Activated CD8-positive, alpha-beta memory T cell treated with anti-CD3 and anti-CD28 coated beads, Interleukin-2, amount 50 U/mL, for 48 hours (primary cell): ENCODE measurements at regions not wholly inside any gene's neighbourhood (a gene's known extent, or its start where the extent isn't known, plus 50 kb on each side); places are given as distances from the start of the nearest gene placed in this dataset.

ENCODE experiments used
- DNase-seq: peaks from one replicate; pipeline ENCODE4 v3.0.0-alpha.2; 2020

DNA sequence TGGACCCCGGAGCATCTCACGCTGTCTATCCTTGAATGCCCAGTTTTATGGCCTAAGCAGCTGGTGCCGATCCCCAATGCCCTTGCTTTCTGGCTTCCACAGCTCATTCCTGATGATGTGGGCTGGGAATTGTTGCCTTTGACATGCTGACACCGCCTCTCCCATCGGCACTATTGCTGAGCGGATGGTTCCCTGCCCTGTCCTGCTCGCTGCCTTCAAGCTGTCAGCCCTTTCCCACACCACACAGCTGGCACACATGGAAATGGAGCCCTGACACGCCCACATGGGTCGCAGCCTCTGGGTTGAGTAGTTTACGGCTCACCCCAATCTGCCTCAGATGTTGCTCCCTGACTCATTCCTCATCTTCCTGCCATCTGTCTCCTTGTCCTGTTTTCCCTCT is 110.2 kb upstream of the SESN3 start:
- DNase-seq: no peak

DNA sequence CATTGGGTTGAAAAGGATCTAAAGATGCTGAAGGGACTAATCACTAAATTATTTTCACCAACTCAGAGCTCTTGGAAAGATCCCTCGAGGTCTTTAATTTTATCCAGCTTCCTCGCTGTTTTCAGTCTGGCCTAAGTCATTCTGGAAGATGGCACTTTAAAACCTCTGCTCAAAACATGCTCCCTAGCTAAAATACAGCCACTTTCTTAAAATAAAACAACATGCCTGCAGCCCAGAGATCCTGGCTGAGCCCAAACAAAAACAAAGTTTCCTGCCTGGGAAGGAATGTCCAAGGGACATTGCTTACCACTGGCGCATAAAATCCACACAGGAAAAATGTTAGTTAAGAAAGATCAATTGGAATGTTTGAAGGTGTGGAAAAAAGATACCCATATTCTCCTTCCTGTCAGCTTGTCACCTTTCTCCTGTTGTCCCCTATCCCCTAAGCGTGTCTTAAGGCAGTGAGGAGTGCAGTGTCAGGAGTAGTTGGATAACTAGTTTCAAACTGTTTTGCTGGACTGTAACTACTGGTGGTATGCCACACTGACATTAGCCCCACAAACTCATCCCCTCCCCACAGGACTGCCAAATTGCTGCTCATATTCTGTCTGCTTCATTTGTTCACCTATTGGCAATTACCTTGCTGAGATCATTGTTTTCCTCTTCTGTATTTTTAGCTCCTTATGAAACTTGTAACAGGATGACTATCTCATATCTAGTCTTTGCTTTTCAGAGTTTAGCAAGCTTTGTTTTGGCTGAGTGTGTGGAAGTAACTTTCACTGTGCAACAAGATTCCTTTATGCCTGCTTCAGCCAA is 108.3 kb upstream of the SESN3 start:
- no peak for DNase-seq

GRCh38 chr11:95338430-95338991 is 107.5 kb upstream of the SESN3 start:
- DNase-seq: no peak

GRCh38 chr11:95337972-95338429 is 107.0 kb upstream of the SESN3 start:
- DNase-seq: no peak

DNA sequence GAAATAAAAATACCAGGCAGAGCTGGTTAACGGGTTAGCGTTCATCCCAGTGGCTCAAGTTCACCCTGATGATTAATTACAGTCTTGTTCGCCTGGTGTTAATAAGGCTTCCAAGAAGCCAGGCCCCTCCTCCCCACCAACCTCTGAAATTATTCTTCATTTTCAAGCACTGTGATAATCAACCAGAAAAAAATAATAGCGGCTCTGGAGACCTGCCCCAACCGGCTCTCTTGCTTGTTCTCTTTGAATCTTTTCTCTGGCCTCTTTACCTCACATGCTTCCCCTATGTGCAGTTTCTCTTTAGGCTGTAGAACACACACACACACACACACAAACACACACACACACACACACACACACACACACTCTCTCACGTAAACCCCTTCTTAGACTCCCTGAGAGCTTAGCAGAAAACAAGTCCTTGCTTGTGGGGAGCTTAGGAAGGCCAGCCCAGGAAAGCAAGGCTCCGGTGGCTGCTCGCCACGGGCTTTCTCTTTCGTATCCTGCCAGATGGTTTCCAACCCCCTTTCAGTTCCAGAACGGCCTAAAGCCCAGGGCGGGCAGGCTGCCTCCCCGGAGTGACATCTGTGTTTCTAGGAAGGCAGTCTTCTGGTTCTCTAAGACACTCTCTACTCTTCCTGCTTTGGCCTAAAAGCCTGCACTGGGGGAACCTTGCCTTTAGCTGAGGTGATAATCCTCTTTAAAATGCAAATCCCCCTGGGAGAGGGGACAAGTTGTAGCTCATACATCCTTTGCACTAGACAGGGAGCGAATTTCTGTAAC is 106.4 kb upstream of the SESN3 start:
- peak; percentile 63 for DNase-seq

DNA sequence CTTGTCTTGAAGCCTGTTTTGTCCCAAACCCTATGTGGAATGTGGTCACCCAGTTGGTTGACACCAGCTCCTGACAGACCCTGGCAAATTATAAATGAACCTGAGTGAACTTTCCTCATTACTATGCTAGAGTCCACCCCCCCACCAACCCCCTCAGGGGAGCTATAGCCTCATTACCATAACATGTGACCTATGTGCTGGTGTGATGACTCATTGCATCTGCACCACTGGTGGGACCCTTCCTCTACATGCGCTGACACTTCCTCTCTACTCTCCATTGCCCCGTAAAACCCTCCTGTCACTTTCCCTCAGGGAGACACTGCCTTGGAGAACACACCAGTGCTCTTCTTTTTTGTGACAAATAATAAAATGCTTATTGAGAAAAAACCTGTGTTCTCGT is 105.0 kb upstream of the SESN3 start:
- DNase-seq: no peak

GRCh38 chr11:95331161-95331560 is 100.2 kb upstream of the SESN3 start:
- DNase-seq: no peak

- no peak for DNase-seq
Measured at GRCh38 chr11:95330302-95330701, 99.3 kb upstream of the SESN3 start.

GRCh38 chr11:95327273-95327948 is 96.4 kb upstream of the SESN3 start:
- DNase-seq: no peak

DNA sequence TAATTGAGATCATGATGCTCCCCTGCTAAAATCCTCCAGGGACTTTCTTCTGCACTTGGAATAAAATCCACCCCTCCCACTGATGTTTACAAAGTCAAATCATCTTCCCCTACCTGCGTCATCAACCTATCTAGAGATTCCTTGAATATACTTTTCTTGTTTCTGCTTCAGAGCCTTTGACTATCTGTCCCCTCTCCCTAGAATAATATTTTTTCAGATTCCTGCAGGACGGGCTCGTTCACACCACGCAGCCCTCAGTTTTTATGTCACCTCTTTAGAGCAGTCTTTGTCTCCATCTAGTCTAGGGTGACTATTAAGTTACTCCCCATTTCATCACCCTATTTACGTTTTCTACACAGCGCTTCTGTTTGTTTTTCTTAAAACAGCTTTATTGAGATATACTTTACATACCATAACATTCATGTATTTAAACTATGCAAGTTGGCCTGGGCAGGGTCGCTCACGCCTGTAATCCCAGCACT is 94.8 kb upstream of the SESN3 start:
- DNase-seq: no peak

DNA sequence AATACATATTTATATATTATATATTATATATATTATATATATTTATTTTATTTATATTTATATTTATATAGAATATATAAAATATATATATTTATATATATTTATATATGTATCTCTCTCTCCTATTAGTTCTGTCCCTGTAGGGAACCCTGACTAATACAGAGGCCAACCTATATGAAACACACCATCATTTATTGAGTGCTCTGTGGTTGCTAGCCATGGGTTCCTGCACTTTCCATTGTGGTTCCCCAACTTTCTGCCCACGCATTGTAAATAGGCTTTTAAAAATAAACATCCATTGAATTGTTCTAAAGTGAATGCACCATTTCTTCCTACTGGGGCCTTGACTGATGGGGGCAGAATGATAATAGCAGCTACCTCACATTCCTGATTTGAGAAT is 93.8 kb upstream of the SESN3 start:
- DNase-seq: no peak

GRCh38 chr11:95322539-95322938 is 91.5 kb upstream of the SESN3 start:
- no peak for DNase-seq

GRCh38 chr11:95318498-95318897 is 87.5 kb upstream of the SESN3 start:
- DNase-seq: no peak

DNA sequence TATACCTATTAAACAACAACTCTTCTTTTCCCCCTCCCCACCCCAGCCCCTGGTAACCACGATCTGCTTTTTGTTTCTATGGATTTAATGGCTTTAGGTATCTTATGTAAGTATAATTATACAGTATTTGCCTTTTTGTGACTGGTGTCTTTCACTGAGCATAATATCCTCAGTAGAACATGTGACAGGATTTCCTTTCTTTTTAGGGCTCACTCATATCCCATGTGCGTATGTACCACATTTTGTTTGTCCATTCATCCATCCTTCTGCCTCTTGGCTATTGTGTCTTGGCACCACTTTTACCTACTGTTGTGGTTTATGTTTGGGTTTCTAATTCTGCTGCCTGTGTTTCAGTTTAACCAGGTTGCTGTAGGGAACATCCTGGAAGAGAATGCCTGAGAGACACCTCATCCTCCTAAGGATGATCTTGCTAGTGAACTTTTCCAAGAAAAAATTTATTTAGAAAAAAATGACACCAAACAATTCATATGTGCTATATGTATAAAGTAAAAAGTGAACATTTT is 77.6 kb upstream of the SESN3 start:
- no peak for DNase-seq

DNA sequence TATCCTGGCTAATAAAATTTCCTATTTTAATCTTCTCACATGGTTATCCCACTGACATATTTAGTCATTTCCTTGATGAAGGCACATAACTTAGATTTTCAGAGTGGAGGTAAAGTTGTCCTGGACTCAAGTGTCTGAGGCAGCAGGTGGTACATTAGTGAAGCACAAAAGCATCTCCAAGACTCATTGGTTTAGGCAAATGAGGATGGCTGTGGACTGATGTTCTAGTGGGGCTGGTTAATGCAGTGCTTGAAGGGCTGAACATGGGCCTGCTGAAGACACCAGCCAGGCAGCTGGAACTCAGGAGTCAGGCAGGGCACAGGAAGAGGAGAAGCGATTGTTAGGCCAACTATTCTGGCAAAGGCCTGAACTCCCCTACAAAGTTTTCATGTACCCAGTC is 76.3 kb upstream of the SESN3 start:
- DNase-seq: no peak

DNA sequence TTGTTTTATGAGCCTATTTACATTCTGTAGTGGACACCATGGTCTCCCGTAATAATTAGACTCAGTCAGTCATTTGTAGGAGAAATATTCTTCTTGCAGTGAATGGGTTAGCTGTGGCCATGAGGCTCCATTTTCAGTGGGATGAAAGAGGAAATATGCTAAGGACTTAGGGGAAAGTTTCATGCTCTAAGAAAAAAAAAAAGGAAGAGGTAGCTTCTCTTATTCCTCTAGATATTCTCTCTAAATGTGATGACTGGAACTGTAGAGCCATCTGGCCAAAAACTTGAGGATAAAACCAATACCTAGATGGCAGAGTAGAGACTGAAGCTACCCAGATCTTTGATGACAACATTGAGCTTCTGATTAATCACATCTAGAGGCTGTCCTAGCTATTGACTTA is 75.8 kb upstream of the SESN3 start:
- no peak for DNase-seq

DNA sequence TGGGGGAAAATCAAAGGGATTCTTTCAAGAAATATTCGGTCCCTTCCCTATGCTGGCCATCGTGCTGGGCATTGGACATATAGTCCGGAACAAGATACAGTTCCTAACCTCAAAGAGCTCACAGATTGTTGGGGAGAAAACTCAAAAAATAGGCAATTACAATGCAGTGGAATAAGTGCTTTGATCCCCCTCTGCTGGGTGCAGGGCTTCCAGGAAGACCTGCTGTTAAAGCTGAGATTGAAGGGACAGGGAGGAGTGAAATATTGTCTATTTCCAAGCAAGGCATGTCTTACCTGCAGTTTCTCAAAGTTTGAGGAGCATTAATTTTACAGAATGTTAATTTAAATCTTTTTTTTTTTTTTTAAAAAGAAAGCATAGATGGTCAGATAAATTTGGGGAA is 75.1 kb upstream of the SESN3 start:
- no peak for DNase-seq

- DNase-seq: no peak
Measured at GRCh38 chr11:95305705-95306104, 74.7 kb upstream of the SESN3 start.

GRCh38 chr11:95304777-95305176 is 73.8 kb upstream of the SESN3 start:
- no peak for DNase-seq

DNA sequence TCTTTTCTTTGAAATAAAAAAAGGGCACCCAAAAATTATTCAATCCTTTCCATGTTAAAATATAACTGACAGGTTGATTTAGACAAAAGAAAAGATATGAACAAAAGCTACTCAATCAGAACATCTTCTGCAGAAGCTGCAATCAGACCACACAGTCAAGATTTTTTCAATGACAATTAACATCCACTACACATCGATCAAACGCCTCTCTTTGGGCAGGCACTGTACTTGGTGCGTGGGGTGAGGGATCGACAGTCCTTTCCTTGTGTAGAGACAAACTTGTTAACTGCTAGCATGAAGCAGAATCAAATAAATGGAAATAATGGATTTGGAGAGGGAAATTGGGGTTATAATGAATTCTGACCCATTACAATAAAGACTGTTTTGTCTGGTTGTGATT is 71.2 kb upstream of the SESN3 start:
- no peak for DNase-seq

- DNase-seq: no peak
Measured at GRCh38 chr11:95301474-95301873, 70.5 kb upstream of the SESN3 start.

GRCh38 chr11:95299078-95299679 is 68.2 kb upstream of the SESN3 start:
- DNase-seq: no peak
